DND-41 (cell line): ENCODE measurements at regions not wholly inside any gene's neighbourhood (a gene's known extent, or its start where the extent isn't known, plus 50 kb on each side); places are given as distances from the start of the nearest gene placed in this dataset.

Experiments
- ATAC-seq: fragments of 200-7000 bp; cut with Tn5 transposase; 3 replicates; pipeline ENCODE4 v1.9.1; 2021; ENCODE audit warnings: low read depth; ENCODE audit not compliant: insufficient read depth
- DNase-seq: peaks from one replicate; pipeline ENCODE4 v3.0.0-alpha.2; 2020
- H2AFZ ChIP-seq: 2 replicates; pipeline ENCODE4 v1.6.0; 2012; ENCODE audit warnings: low read depth, low read length
- H3K27ac ChIP-seq: 2 replicates; pipeline ENCODE4 v1.5.1; 2012; ENCODE audit warnings: low read length, inconsistent platforms
- H3K27me3 ChIP-seq: fragments of 200-600 bp; sonication (generic); 2 replicates; pipeline ENCODE4 v1.6.0; 2012; ENCODE audit warnings: low read length, mild to moderate bottlenecking, inconsistent platforms; ENCODE audit not compliant: insufficient read depth, poor library complexity
- H3K36me3 ChIP-seq: 2 replicates; pipeline ENCODE4 v1.5.1; 2012; ENCODE audit warnings: low read length, inconsistent platforms; ENCODE audit not compliant: insufficient read depth
- H3K4me1 ChIP-seq: 2 replicates; pipeline ENCODE4 v1.5.1; 2012; ENCODE audit warnings: mild to moderate bottlenecking, low read length; ENCODE audit not compliant: insufficient read depth
- H3K4me2 ChIP-seq: 2 replicates; pipeline ENCODE4 v1.6.0; 2012; ENCODE audit warnings: mild to moderate bottlenecking, moderate library complexity, low read length, inconsistent platforms; ENCODE audit not compliant: insufficient read depth
- H3K4me3 ChIP-seq, 2 experiments: fragments of 200-600 bp in 1 of 2; shearing (Covaris generic) in 1 of 2; 2 replicates each; pipeline ENCODE4 v1.5.1; 2012 to 2016; ENCODE audit warnings: inconsistent platforms in 2 of 2, low read length in 2 of 2, mild to moderate bottlenecking in 2 of 2, low read depth in 1 of 2, moderate library complexity in 1 of 2
- H3K79me2 ChIP-seq: 2 replicates; pipeline ENCODE4 v1.6.0; 2012; ENCODE audit warnings: low read length, inconsistent platforms; ENCODE audit not compliant: insufficient read depth
- H3K9ac ChIP-seq: 2 replicates; pipeline ENCODE4 v1.6.0; 2012; ENCODE audit warnings: low read depth, mild to moderate bottlenecking, inconsistent platforms, low read length, moderate library complexity
- H3K9me3 ChIP-seq: 2 replicates; pipeline ENCODE4 v1.5.1; 2012; ENCODE audit warnings: low read length, moderate library complexity, mild to moderate bottlenecking, inconsistent platforms; ENCODE audit not compliant: insufficient read depth, severe bottlenecking
- H4K20me1 ChIP-seq: 2 replicates; pipeline ENCODE4 v1.6.0; 2012; ENCODE audit warnings: low read length; ENCODE audit not compliant: insufficient read depth
- EZH2 ChIP-seq: IDR thresholded peaks from 3 replicates; pipeline ENCODE4 v1.6.1; 2012; ENCODE audit warnings: borderline replicate concordance, low read depth, mild to moderate bottlenecking, moderate library complexity, low read length, inconsistent platforms; ENCODE audit not compliant: severe bottlenecking
- TF ChIP-seq, protein P1 (sequence below): IDR thresholded peaks from 2 replicates; pipeline ENCODE4 v1.5.1; 2012; ENCODE audit warnings: borderline replicate concordance, low read length, moderate library complexity, mild to moderate bottlenecking; ENCODE audit not compliant: poor library complexity, severe bottlenecking; ENCODE audit errors: extremely low read depth

GRCh38 chr10:78869508-78870454 is 199.0 kb upstream of the ZMIZ1 start:
- Histone ChIP-seq H3K9ac (no peak overlapping the region), H3K79me2 (no peaks in the 10 kb centered on the region), H3K9me3 (no peaks in the 10 kb centered on the region), H3K27ac (no peak overlapping the region), H3K4me2 (no peak overlapping the region), H4K20me1 (no peaks in the 10 kb centered on the region; the same call in 1 of the 2 replicates), H3K4me3 (no peak overlapping the region), H3K27me3 (peaks cover 5% of the 10 kb centered on the region), H2AFZ (no peak overlapping the region), H3K4me1 (no peaks in the 10 kb centered on the region), H3K36me3 (no peaks in the 10 kb centered on the region)
- TF ChIP-seq EZH2 = no peak
- TF ChIP-seq, protein P1, sequence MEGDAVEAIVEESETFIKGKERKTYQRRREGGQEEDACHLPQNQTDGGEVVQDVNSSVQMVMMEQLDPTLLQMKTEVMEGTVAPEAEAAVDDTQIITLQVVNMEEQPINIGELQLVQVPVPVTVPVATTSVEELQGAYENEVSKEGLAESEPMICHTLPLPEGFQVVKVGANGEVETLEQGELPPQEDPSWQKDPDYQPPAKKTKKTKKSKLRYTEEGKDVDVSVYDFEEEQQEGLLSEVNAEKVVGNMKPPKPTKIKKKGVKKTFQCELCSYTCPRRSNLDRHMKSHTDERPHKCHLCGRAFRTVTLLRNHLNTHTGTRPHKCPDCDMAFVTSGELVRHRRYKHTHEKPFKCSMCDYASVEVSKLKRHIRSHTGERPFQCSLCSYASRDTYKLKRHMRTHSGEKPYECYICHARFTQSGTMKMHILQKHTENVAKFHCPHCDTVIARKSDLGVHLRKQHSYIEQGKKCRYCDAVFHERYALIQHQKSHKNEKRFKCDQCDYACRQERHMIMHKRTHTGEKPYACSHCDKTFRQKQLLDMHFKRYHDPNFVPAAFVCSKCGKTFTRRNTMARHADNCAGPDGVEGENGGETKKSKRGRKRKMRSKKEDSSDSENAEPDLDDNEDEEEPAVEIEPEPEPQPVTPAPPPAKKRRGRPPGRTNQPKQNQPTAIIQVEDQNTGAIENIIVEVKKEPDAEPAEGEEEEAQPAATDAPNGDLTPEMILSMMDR = no peak
- ATAC-seq (no peak), DNase-seq (no peak)

DNA sequence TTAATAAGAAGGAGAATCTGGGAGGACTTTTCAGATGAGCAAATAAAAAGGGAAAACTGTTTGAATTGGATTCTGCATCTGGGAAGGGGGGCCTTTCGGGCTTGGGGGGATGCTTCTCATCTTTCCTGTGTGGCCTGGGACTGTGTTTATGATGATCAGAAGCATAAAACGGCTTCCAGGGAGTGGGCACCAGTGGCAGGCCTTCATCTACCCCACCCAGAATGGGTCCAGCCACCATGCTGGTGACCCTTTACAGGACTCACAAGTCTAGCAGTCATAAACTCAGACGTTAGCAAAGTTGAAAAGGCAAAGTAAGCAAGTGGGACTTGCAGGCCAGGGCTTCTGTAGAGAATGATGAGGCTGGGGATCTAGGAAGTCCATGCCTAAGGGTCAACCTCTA is 198.3 kb upstream of the ZMIZ1 start:
- H3K9me3 ChIP-seq = no peaks in the 10 kb centered on the region

GRCh38 chr10:78871796-78872195 is 197.0 kb upstream of the ZMIZ1 start:
- H2AFZ ChIP-seq = no peak overlapping the region
- peaks cover 10% of the 10 kb centered on the region for H3K27me3 ChIP-seq
- no peak overlapping the region for H3K9ac ChIP-seq
- no peaks in the 10 kb centered on the region for H3K9me3 ChIP-seq
- H3K79me2 ChIP-seq = no peaks in the 10 kb centered on the region
- H3K27ac ChIP-seq = no peak overlapping the region
- H3K4me3 ChIP-seq = no peak overlapping the region
- no peaks in the 10 kb centered on the region for H3K4me1 ChIP-seq
- H3K36me3 ChIP-seq = no peaks in the 10 kb centered on the region
- no peak overlapping the region for H3K4me2 ChIP-seq
- TF ChIP-seq EZH2 = no peak
- TF ChIP-seq, protein P1 = no peak
- ATAC-seq (no peak), DNase-seq (no peak)
- H4K20me1 ChIP-seq = no peaks in the 10 kb centered on the region; the same call in 1 of the 2 replicates

More for the DNA sequence above, 198.3 kb upstream of the ZMIZ1 start:
- Histone ChIP-seq H3K4me2 (no peak overlapping the region), H3K79me2 (no peaks in the 10 kb centered on the region), H4K20me1 (no peaks in the 10 kb centered on the region; the same call in 1 of the 2 replicates), H2AFZ (no peak overlapping the region), H3K9ac (no peak overlapping the region), H3K4me1 (no peaks in the 10 kb centered on the region), H3K27me3 (peaks cover 10% of the 10 kb centered on the region), H3K4me3 (no peak overlapping the region), H3K36me3 (no peaks in the 10 kb centered on the region), H3K27ac (no peak overlapping the region)
- ATAC-seq = no peak
- DNase-seq = no peak
- TF ChIP-seq, protein P1 = no peak
- TF ChIP-seq EZH2 = no peak
